Sigmoid colon (tissue), 4 donors: ENCODE measurements at regions not wholly inside any gene's neighbourhood (a gene's known extent, or its start where the extent isn't known, plus 50 kb on each side); places are given as distances from the start of the nearest gene placed in this dataset.

Experiments
- CTCF ChIP-seq, 4 experiments: fragments of 450-650 bp in 3 of 4; fragments of 200-600 bp in 1 of 4; IDR thresholded peaks; one replicate each; pipeline ENCODE4 v1.5.1; 2016 to 2019; ENCODE audit warnings: antibody characterized with exemption in 4 of 4, mild to moderate bottlenecking in 3 of 4, moderate library complexity in 2 of 4
- EP300 ChIP-seq, 4 donors: sonication (generic); formaldehyde crosslinking; IDR thresholded peaks; one replicate each; pipeline ENCODE4 v1.6.1; 2017; ENCODE audit warnings: antibody characterized with exemption in 4 of 4

- TF ChIP-seq CTCF (IDR thresholded peaks at IDR 0.05) = no peak
- no peak for TF ChIP-seq EP300 (IDR thresholded peaks at IDR 0.05)
Measured at GRCh38 chr2:207228402-207228801, 62.7 kb upstream of the KLF7 start.
